IMR-90 (cell line): ENCODE measurements at regions not wholly inside any gene's neighbourhood (a gene's known extent, or its start where the extent isn't known, plus 50 kb on each side); places are given as distances from the start of the nearest gene placed in this dataset.

ENCODE experiments used
- ATAC-seq: fragments of 200-7000 bp; cut with Tn5 transposase; 2 replicates; pipeline ENCODE4 v1.9.1; 2020; ENCODE audit warnings: low read depth, mild to moderate bottlenecking, moderate library complexity
- BruUV-seq: library from RNA; stranded (reverse); fragments of 400-500 nt; replicated peaks from 2 replicates; lab custom pipeline; 2021; lab: Mats Ljungman, UMichigan
- CTCF ChIA-PET: fragments of 300-600 bp; formaldehyde crosslinking; extraction: SDS; loops from one replicate; lab custom pipeline; 2021; ENCODE audit warnings: antibody characterized with exemption; lab: Yijun Ruan, JAX
- POLR2A ChIA-PET: fragments of 300-600 bp; sonication (Branson Sonifier 250); formaldehyde crosslinking; loops from one replicate; lab custom pipeline; 2022; ENCODE audit warnings: antibody characterized with exemption; ENCODE audit not compliant: unreplicated experiment; lab: Charles Lee
- DNase-seq: peaks from one replicate; pipeline ENCODE4 v3.0.0; 2013
- H2AFZ ChIP-seq: replicated peaks from 2 replicates; pipeline ENCODE3; 2013; ENCODE audit warnings: low read length, mild to moderate bottlenecking; ENCODE audit not compliant: poor library complexity
- H2AK5ac ChIP-seq: 2 replicates; pipeline ENCODE4 v1.6.1; 2013; ENCODE audit warnings: low read depth, low read length, inconsistent platforms
- H2AK9ac ChIP-seq: replicated peaks from 2 replicates; pipeline ENCODE3; 2013; ENCODE audit warnings: mild to moderate bottlenecking, low read depth, low read length, moderate library complexity; ENCODE audit not compliant: poor library complexity
- H2BK120ac ChIP-seq: 2 replicates; pipeline ENCODE4 v1.6.1; 2013; ENCODE audit warnings: low read depth, low read length, inconsistent platforms
- H2BK15ac ChIP-seq: 3 replicates; pipeline ENCODE4 v1.6.1; 2013; ENCODE audit warnings: low read depth, low read length, inconsistent platforms
- H2BK20ac ChIP-seq: 2 replicates; pipeline ENCODE4 v1.6.1; 2013; ENCODE audit warnings: low read depth, mild to moderate bottlenecking, inconsistent platforms, low read length, moderate library complexity
- H2BK5ac ChIP-seq: 2 replicates; pipeline ENCODE4 v1.6.1; 2013; ENCODE audit warnings: mild to moderate bottlenecking, low read depth, low read length, inconsistent platforms; ENCODE audit not compliant: poor library complexity, severe bottlenecking
- H3K14ac ChIP-seq: replicated peaks from 2 replicates; pipeline ENCODE4 v1.6.1; 2013; ENCODE audit warnings: low read depth, low read length, inconsistent platforms
- H3K18ac ChIP-seq: 2 replicates; pipeline ENCODE4 v1.6.1; 2013; ENCODE audit warnings: low read depth, low read length, control low read depth
- H3K23ac ChIP-seq: 2 replicates; pipeline ENCODE4 v1.6.1; 2013; ENCODE audit warnings: low read depth, low read length, inconsistent platforms
- H3K27ac ChIP-seq: 2 replicates; pipeline ENCODE4 v1.5.1; 2013; ENCODE audit warnings: mild to moderate bottlenecking, control low read depth, low read length; ENCODE audit not compliant: insufficient read depth
- H3K27me3 ChIP-seq: 2 replicates; pipeline ENCODE4 v1.6.1; 2013; ENCODE audit warnings: low read length; ENCODE audit not compliant: control insufficient read depth, insufficient read depth
- H3K36me3 ChIP-seq: 2 replicates; pipeline ENCODE4 v1.6.1; 2013; ENCODE audit warnings: low read length, mixed read lengths; ENCODE audit not compliant: control insufficient read depth, insufficient read depth
- H3K4ac ChIP-seq: 2 replicates; pipeline ENCODE4 v1.6.1; 2013; ENCODE audit warnings: low read depth, low read length, inconsistent platforms
- H3K4me1 ChIP-seq: 2 replicates; pipeline ENCODE4 v1.6.1; 2013; ENCODE audit warnings: low read length, mixed read lengths; ENCODE audit not compliant: control insufficient read depth, insufficient read depth
- H3K4me2 ChIP-seq: 2 replicates; pipeline ENCODE4 v1.6.1; 2013; ENCODE audit warnings: low read depth, mild to moderate bottlenecking, control low read depth, low read length, moderate library complexity
- H3K4me3 ChIP-seq: 2 replicates; pipeline ENCODE4 v1.5.1; 2013; ENCODE audit warnings: low read depth, mild to moderate bottlenecking, control low read depth, low read length, moderate library complexity; ENCODE audit not compliant: insufficient read depth
- H3K56ac ChIP-seq: 2 replicates; pipeline ENCODE4 v1.6.1; 2013; ENCODE audit warnings: low read length, inconsistent platforms; ENCODE audit not compliant: insufficient read depth; ENCODE audit errors: extremely low read depth
- H3K79me1 ChIP-seq, 2 experiments: 2 replicates each; pipeline ENCODE4 v1.6.1; 2013; ENCODE audit warnings: low read length in 2 of 2, inconsistent platforms in 1 of 2, low read depth in 1 of 2
- H3K9ac ChIP-seq: 2 replicates; pipeline ENCODE4 v1.6.1; 2013; ENCODE audit warnings: low read depth, low read length, control low read depth
- H3K9me1 ChIP-seq: 2 replicates; pipeline ENCODE4 v1.6.1; 2013; ENCODE audit warnings: low read length, inconsistent platforms; ENCODE audit not compliant: insufficient read depth
- H3K9me3 ChIP-seq: 2 replicates; pipeline ENCODE4 v1.6.1; 2013; ENCODE audit warnings: low read length; ENCODE audit not compliant: control insufficient read depth, insufficient read depth
- H4K20me1 ChIP-seq: 2 replicates; pipeline ENCODE4 v1.6.1; 2013; ENCODE audit warnings: low read length, inconsistent platforms; ENCODE audit not compliant: insufficient read depth
- H4K5ac ChIP-seq: 2 replicates; pipeline ENCODE4 v1.6.1; 2013; ENCODE audit warnings: mild to moderate bottlenecking, low read depth, low read length, control low read depth
- H4K8ac ChIP-seq, 2 experiments: 2 replicates each; pipeline ENCODE4 v1.6.1; 2013; ENCODE audit warnings: low read depth in 2 of 2, low read length in 2 of 2, control low read depth in 1 of 2, inconsistent platforms in 1 of 2
- H4K91ac ChIP-seq: 2 replicates; pipeline ENCODE4 v1.6.1; 2013; ENCODE audit warnings: low read depth, low read length, inconsistent platforms; ENCODE audit not compliant: insufficient read depth
- MXI1 ChIP-seq: IDR thresholded peaks from 2 replicates; pipeline ENCODE4 v1.6.1; 2012; ENCODE audit warnings: low read depth, mild to moderate bottlenecking, low read length, moderate library complexity, borderline replicate concordance
- NFE2L2 ChIP-seq: fragments of 150-350 bp; IDR thresholded peaks from 2 replicates; pipeline ENCODE4 v1.6.1; 2016; ENCODE audit warnings: low read depth, mild to moderate bottlenecking, low read length
- SMC3 ChIP-seq: fragments of 150-350 bp; IDR thresholded peaks from 2 replicates; pipeline ENCODE4 v1.6.1; 2016; ENCODE audit warnings: low read depth, mild to moderate bottlenecking, antibody characterized with exemption, low read length, moderate library complexity
- WGBS, 2 experiments: methylation state at CpG; one replicate each; pipeline versions ENCODE4 v1.1.5 to v1.1.7; 2013; ENCODE audit warnings: missing lambda C conversion rate in 2 of 2; ENCODE audit not compliant: insufficient read length in 1 of 2; ENCODE audit errors: extremely low coverage in 2 of 2; 5-methylcytosine and 5-hydroxymethylcytosine counted together
- dilution Hi-C: fragments of 300-500 bp; cut with HindIII; formaldehyde crosslinking; loops from one replicate; pipeline ENCODE4 v1.14.3; 2018; ENCODE audit warnings: low sequenced_read_pairs; ENCODE audit not compliant: unreplicated experiment
- in situ Hi-C: fragments of 300-500 bp; cut with MboI; formaldehyde crosslinking; loops from 3 replicates; pipeline ENCODE4 v1.14.3; 2019; ENCODE audit warnings: low sequenced_read_pairs, inconsistent platforms, mixed read lengths
- intact Hi-C: fragments of 100-400 bp; cut with micrococcal nuclease; formaldehyde crosslinking; loops from 2 replicates; pipeline ENCODE4 v1.10.0; 2022
- TF ChIP-seq, protein P1 (sequence below): fragments of 150-350 bp; IDR thresholded peaks from 2 replicates; pipeline ENCODE4 v1.6.1; 2016; ENCODE audit warnings: low read depth, mild to moderate bottlenecking, low read length, moderate library complexity, borderline replicate concordance
- TF ChIP-seq, protein P2 (sequence below): fragments of 150-350 bp; IDR thresholded peaks from 2 replicates; pipeline ENCODE4 v1.6.1; 2017; ENCODE audit warnings: mild to moderate bottlenecking, antibody characterized with exemption, low read length, low read depth

DNA sequence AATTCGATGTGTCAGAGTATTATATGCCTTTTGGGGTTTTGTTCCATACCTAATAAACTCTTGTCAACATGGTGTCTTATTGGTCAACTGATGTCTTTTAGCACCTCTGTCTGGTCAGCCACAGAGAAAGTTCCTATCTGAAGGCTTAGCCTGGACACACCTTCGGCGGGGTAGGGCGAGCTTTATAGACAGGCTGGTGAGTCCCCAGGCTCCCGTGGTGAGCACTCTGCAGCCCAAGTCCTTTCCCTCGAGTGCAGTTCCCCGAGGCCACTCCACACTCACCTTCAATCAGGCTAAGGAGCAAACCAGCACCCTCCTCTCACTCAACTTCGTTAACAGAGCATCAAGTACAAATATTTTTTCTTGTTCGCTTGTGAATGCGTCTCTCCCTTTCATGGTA lies 133.9 kb downstream of the ATG4C start:
- no peak overlapping the region for H2BK120ac ChIP-seq
- dilution Hi-C loops: no loop called here
- peak overlapping the region; percentile 29 for H2AFZ ChIP-seq
- no peak overlapping the region for H4K5ac ChIP-seq
- ATAC-seq: no peak
- CTCF ChIA-PET: interaction anchor here (0.9 kb wide), 1 partner anchor 11 kb away, joined by 4 read pairs; no protein-coding TSS in a partner anchor
- no peaks in the 10 kb centered on the region for H3K79me1 ChIP-seq
- no peaks in the 10 kb centered on the region for H3K4me1 ChIP-seq
- H3K18ac ChIP-seq: no peak overlapping the region
- POLR2A ChIA-PET: no interaction called here
- H2BK20ac ChIP-seq: no peak overlapping the region
- H4K8ac ChIP-seq: no peak overlapping the region
- intact Hi-C loops: no loop called here
- H3K9ac ChIP-seq: no peak overlapping the region
- no peaks in the 10 kb centered on the region for H3K36me3 ChIP-seq
- no peak for DNase-seq
- no peak overlapping the region for H2BK5ac ChIP-seq
- H2AK5ac ChIP-seq: no peak overlapping the region
- in situ Hi-C loops: no loop called here
- H3K23ac ChIP-seq: no peak overlapping the region
- H3K14ac ChIP-seq: no peak overlapping the region
- no peaks in the 10 kb centered on the region for H3K9me1 ChIP-seq
- H3K4ac ChIP-seq: no peak overlapping the region
- no peak overlapping the region for H2AK9ac ChIP-seq
- no peak overlapping the region for H3K4me2 ChIP-seq
- H3K27ac ChIP-seq: no peak overlapping the region
- H4K20me1 ChIP-seq: no peaks in the 10 kb centered on the region
- no TSS peak for BruUV-seq
- H3K56ac ChIP-seq: no peak overlapping the region
- 39% methylated on average over 4 of the region's 10 CpGs; no CpG with 5 or more reads in 1 of the 2 experiments for WGBS, 2 experiments
- no peak overlapping the region for H3K4me3 ChIP-seq
- no peaks in the 10 kb centered on the region for H3K9me3 ChIP-seq
- TF ChIP-seq NFE2L2 (no peak), SMC3 (no peak), MXI1 (no peak)
- TF ChIP-seq, protein P1, sequence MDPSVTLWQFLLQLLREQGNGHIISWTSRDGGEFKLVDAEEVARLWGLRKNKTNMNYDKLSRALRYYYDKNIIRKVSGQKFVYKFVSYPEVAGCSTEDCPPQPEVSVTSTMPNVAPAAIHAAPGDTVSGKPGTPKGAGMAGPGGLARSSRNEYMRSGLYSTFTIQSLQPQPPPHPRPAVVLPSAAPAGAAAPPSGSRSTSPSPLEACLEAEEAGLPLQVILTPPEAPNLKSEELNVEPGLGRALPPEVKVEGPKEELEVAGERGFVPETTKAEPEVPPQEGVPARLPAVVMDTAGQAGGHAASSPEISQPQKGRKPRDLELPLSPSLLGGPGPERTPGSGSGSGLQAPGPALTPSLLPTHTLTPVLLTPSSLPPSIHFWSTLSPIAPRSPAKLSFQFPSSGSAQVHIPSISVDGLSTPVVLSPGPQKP: no peak
- TF ChIP-seq, protein P2, sequence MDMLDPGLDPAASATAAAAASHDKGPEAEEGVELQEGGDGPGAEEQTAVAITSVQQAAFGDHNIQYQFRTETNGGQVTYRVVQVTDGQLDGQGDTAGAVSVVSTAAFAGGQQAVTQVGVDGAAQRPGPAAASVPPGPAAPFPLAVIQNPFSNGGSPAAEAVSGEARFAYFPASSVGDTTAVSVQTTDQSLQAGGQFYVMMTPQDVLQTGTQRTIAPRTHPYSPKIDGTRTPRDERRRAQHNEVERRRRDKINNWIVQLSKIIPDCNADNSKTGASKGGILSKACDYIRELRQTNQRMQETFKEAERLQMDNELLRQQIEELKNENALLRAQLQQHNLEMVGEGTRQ: no peak
- no peak overlapping the region for H2BK15ac ChIP-seq
- peaks cover 8% of the 10 kb centered on the region for H3K27me3 ChIP-seq
- no peak overlapping the region for H4K91ac ChIP-seq
